Tibial nerve (tissue), 4 donors: ENCODE measurements at regions not wholly inside any gene's neighbourhood (a gene's known extent, or its start where the extent isn't known, plus 50 kb on each side); places are given as distances from the start of the nearest gene placed in this dataset.
A peak's percentile ranks its signal among the peaks of the same experiment; 100 is the strongest.

ENCODE experiments used
- DNase-seq, 2 donors: peaks; one replicate each; pipeline ENCODE4 v3.0.0-alpha.2; 2019; ENCODE audit warnings: low spot score in 2 of 2
- H3K27ac ChIP-seq, 4 donors: fragments of 200-600 bp; sonication (generic) in 3 of 4; one replicate each; pipeline ENCODE4 v1.5.1; 2017 to 2019; ENCODE audit warnings: mild to moderate bottlenecking in 1 of 4
- H3K27me3 ChIP-seq, 2 donors: fragments of 200-600 bp; sonication (generic) in 1 of 2; one replicate each; pipeline versions ENCODE4 v1.5.1 to v1.6.0; 2017 to 2019
- H3K36me3 ChIP-seq, 3 donors: fragments of 200-600 bp; sonication (generic); one replicate each; pipeline ENCODE4 v1.5.1; 2018 to 2019
- H3K4me1 ChIP-seq, 4 donors: fragments of 200-600 bp; sonication (generic) in 3 of 4; one replicate each; pipeline ENCODE4 v1.5.1; 2017 to 2019
- H3K4me3 ChIP-seq, 4 donors: fragments of 200-600 bp; sonication (generic) in 3 of 4; one replicate each; pipeline ENCODE4 v1.5.1; 2017 to 2019; ENCODE audit warnings: mild to moderate bottlenecking in 1 of 4, moderate library complexity in 1 of 4
- H3K9me3 ChIP-seq, 4 donors: fragments of 200-600 bp; sonication (generic) in 3 of 4; one replicate each; pipeline ENCODE4 v1.5.1; 2017 to 2019
- EP300 ChIP-seq, 2 donors: sonication (generic); formaldehyde crosslinking; IDR thresholded peaks; one replicate each; pipeline ENCODE4 v1.6.1; 2017; ENCODE audit warnings: antibody characterized with exemption in 2 of 2, mild to moderate bottlenecking in 1 of 2
- POLR2A ChIP-seq, 2 donors: fragments of 450-650 bp; IDR thresholded peaks; one replicate each; pipeline ENCODE4 v1.6.1; 2017; ENCODE audit warnings: antibody characterized with exemption in 2 of 2, mild to moderate bottlenecking in 2 of 2, moderate library complexity in 2 of 2
- WGBS, 2 donors: methylation state at CpG; one replicate each; pipeline ENCODE4 v1.1.5; 2018; 5-methylcytosine and 5-hydroxymethylcytosine counted together
- TF ChIP-seq, protein P1 (sequence below), 5 experiments: fragments of 200-600 bp in 3 of 5; fragments of 450-650 bp in 2 of 5; sonication (generic) in 3 of 5; IDR thresholded peaks; one replicate each; pipeline ENCODE4 v1.5.1; 2016 to 2019; ENCODE audit warnings: antibody characterized with exemption in 5 of 5, mild to moderate bottlenecking in 3 of 5, moderate library complexity in 2 of 5

DNA sequence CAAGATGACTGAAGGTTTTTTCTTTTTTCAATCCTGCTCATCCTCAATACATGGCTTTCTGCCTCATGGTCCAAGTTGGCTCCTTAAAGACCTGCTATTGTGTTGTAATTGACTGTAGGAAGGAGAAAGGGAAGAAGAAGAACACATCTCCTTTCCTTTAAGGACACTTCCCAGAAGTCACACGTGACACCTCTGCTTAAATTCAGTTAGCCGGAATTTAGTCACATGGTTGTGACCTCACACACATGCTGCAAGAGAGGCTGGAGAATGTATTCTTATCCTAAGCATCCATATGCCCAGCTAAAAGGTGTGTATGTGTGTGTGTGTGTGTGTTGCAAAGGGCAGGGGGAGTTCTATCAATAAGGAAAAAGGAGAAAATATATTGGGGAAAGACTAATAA lies 185.8 kb upstream of the IL12A start:
- no peak for DNase-seq
- H3K4me3 ChIP-seq = no peak overlapping the region
- 84% methylated on average over 2 of the region's 2 CpGs for WGBS, 2 donors
- no peaks in the 10 kb centered on the region for H3K36me3 ChIP-seq
- H3K27me3 ChIP-seq = no peaks in the 10 kb centered on the region
- H3K4me1 ChIP-seq = peaks cover 0 to 36% (median 9%) of the 10 kb centered on the region in 4 donors
- TF ChIP-seq EP300 (IDR thresholded peaks at IDR 0.05) (no peak), POLR2A (IDR thresholded peaks at IDR 0.05) (no peak)
- TF ChIP-seq, protein P1, sequence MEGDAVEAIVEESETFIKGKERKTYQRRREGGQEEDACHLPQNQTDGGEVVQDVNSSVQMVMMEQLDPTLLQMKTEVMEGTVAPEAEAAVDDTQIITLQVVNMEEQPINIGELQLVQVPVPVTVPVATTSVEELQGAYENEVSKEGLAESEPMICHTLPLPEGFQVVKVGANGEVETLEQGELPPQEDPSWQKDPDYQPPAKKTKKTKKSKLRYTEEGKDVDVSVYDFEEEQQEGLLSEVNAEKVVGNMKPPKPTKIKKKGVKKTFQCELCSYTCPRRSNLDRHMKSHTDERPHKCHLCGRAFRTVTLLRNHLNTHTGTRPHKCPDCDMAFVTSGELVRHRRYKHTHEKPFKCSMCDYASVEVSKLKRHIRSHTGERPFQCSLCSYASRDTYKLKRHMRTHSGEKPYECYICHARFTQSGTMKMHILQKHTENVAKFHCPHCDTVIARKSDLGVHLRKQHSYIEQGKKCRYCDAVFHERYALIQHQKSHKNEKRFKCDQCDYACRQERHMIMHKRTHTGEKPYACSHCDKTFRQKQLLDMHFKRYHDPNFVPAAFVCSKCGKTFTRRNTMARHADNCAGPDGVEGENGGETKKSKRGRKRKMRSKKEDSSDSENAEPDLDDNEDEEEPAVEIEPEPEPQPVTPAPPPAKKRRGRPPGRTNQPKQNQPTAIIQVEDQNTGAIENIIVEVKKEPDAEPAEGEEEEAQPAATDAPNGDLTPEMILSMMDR (IDR thresholded peaks at IDR 0.05) = no peak
- H3K9me3 ChIP-seq = no peaks in the 10 kb centered on the region
- no peak overlapping the region for H3K27ac ChIP-seq

DNA sequence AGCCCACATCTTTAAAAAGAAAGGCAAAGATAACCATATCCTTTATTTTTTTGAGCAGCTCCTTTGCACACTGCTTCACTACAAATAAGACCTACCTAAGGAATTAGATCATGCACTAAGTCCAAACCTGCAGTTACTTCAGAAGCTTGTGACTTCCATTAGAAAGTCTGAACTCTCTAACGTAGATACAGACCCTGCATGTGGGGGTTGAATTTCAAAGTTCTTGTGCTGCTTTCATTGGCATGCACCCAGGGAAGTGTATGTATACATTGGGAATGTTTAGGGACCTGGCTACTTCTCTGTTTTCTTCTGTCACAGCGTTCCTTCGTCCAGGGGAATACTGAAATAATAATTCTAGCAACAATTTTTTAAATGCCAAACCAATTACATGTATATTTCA lies 185.2 kb upstream of the IL12A start:
- Histone ChIP-seq H3K27ac (no peak overlapping the region), H3K9me3 (no peaks in the 10 kb centered on the region), H3K4me1 (peaks cover 0 to 30% (median 6%) of the 10 kb centered on the region in 4 donors), H3K36me3 (no peaks in the 10 kb centered on the region), H3K4me3 (no peak overlapping the region), H3K27me3 (no peaks in the 10 kb centered on the region)
- no peak for DNase-seq
- WGBS, 2 donors = 66 to 82% methylated on average over 3 of the region's 3 CpGs
- TF ChIP-seq EP300 (IDR thresholded peaks at IDR 0.05) (no peak), POLR2A (IDR thresholded peaks at IDR 0.05) (no peak)
- TF ChIP-seq, protein P1 (IDR thresholded peaks at IDR 0.05) = no peak

GRCh38 chr3:159804726-159805410 lies 183.8 kb upstream of the IL12A start:
- no peaks in the 10 kb centered on the region for H3K36me3 ChIP-seq
- TF ChIP-seq, protein P1 (IDR thresholded peaks at IDR 0.05) = peak; percentile 54 to 90 (median 80)
- no peak for TF ChIP-seq EP300 (IDR thresholded peaks at IDR 0.05)
- H3K4me1 ChIP-seq = peaks cover 0 to 17% (median 5%) of the 10 kb centered on the region in 4 donors
- H3K27ac ChIP-seq = peak overlapping the region in 1 of 4 donors; percentile 14
- whole genome bisulfite sequencing, 2 donors = 28 to 29% methylated on average over 5 of the region's 5 CpGs
- H3K9me3 ChIP-seq = no peaks in the 10 kb centered on the region
- no peak overlapping the region for H3K4me3 ChIP-seq
- DNase-seq = peak; percentile 23 to 60
- H3K27me3 ChIP-seq = no peaks in the 10 kb centered on the region

- Histone ChIP-seq H3K27ac (no peak overlapping the region), H3K4me1 (peaks cover 0 to 17% (median 5%) of the 10 kb centered on the region in 4 donors), H3K9me3 (no peaks in the 10 kb centered on the region), H3K36me3 (no peaks in the 10 kb centered on the region), H3K27me3 (no peaks in the 10 kb centered on the region), H3K4me3 (no peak overlapping the region)
- TF ChIP-seq EP300 (IDR thresholded peaks at IDR 0.05) (no peak), POLR2A (IDR thresholded peaks at IDR 0.05) (no peak)
- TF ChIP-seq, protein P1 (IDR thresholded peaks at IDR 0.05) = no peak
- no peak for DNase-seq
- 88 to 92% methylated on average over 1 of the region's 1 CpG for WGBS, 2 donors
Observed at GRCh38 chr3:159805411-159805772, 183.2 kb upstream of the IL12A start.

DNA sequence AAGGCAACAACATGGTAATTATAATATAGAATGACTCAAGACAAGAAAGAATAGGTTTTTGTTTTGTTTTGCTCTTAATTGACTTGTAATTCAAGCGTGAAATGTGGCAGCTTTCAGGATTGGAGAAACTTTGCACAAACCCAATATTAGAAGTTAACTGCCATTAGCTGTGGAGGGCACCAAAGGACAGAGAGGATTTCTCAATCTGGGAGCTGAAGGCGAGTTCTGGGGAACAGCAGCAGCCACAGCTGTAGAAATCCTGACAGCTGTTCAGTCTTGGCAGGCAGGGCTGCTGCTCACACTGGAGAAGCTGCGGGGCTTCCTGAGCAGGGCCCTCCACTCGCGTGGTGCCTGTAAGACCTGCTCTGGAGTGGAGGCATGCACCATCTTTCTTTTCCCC lies 182.2 kb upstream of the IL12A start:
- TF ChIP-seq EP300 (IDR thresholded peaks at IDR 0.05) = no peak
- TF ChIP-seq, protein P1 (IDR thresholded peaks at IDR 0.05) = no peak
- TF ChIP-seq POLR2A (IDR thresholded peaks at IDR 0.05) = no peak
- H3K27me3 ChIP-seq = no peaks in the 10 kb centered on the region
- no peak overlapping the region for H3K27ac ChIP-seq
- 60 to 70% methylated on average over 5 of the region's 5 CpGs for WGBS, 2 donors
- no peak overlapping the region for H3K4me3 ChIP-seq
- H3K36me3 ChIP-seq = no peaks in the 10 kb centered on the region
- DNase-seq = no peak
- peaks cover 0 to 17% (median 5%) of the 10 kb centered on the region in 4 donors for H3K4me1 ChIP-seq
- H3K9me3 ChIP-seq = no peaks in the 10 kb centered on the region
